ENCODE measurements at regions not wholly inside any gene's neighbourhood (a gene's known extent, or its start where the extent isn't known, plus 50 kb on each side); places are given as distances from the start of the nearest gene placed in this dataset.

- Histone ChIP-seq H3K27me3 (peaks cover 0 to 45% (median 17%) of the 10 kb centered on the region in 7 donors), H3K9me3 (no peaks in the 10 kb centered on the region)
- no peak for DNase-seq
These were observed 102.4 kb downstream of the LSM3 start for GRCh38 chr3:14281053-14281452.

GRCh38 chr3:14282001-14282705 is 103.5 kb downstream of the LSM3 start:
- WGBS, 2 donors = 87 to 91% methylated on average over 12 of the region's 12 CpGs
- DNase-seq (no peak), ATAC-seq (no peak)
- H3K27me3 ChIP-seq = peaks cover 0 to 36% (median 11%) of the 10 kb centered on the region in 7 donors
- H3K9me3 ChIP-seq = no peaks in the 10 kb centered on the region
- peaks cover 0 to 20% (median 0%) of the 10 kb centered on the region in 9 donors for H3K4me1 ChIP-seq
- H3K27ac ChIP-seq = no peak overlapping the region
- H3K36me3 ChIP-seq = no peaks in the 10 kb centered on the region
- intact Hi-C loops (cut with DNase I) = no loop called here
- TF ChIP-seq CTCF (IDR thresholded peaks at IDR 0.05) = no peak
- H3K4me3 ChIP-seq = no peak overlapping the region

More at GRCh38 chr3:14281053-14281452, 102.4 kb downstream of the LSM3 start:
- H3K27ac ChIP-seq = no peak overlapping the region
- WGBS, 2 donors = 80 to 87% methylated on average over 3 of the region's 3 CpGs
- TF ChIP-seq CTCF (IDR thresholded peaks at IDR 0.05) = no peak
- no peak for ATAC-seq
- H3K4me3 ChIP-seq = no peak overlapping the region
- no peaks in the 10 kb centered on the region for H3K36me3 ChIP-seq
- H3K4me1 ChIP-seq = peaks cover 0 to 20% (median 0%) of the 10 kb centered on the region in 9 donors
- intact Hi-C loops (cut with DNase I) = no loop called here

DNA sequence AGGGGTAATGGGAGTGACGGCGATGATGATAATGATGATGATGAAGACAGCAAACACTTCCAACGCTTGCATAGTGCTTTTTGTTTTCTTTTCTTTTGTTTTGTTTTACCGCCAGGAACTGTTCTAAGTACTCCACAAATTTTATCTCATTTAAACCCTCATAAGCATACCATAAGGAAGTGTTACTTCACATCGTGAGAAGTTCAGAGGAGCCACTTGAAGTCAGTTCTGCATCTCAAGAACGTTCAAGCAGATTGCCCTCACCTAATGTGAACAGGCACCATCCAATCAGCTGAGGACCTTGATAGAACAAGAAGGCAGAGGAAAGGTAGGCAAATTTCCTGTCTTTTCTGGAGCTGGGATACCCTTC is 104.1 kb downstream of the LSM3 start:
- intact Hi-C loops (cut with DNase I) = no loop called here
- WGBS, 2 donors = 86 to 88% methylated on average over 6 of the region's 6 CpGs
- Histone ChIP-seq H3K36me3 (no peaks in the 10 kb centered on the region), H3K9me3 (no peaks in the 10 kb centered on the region), H3K4me3 (no peak overlapping the region), H3K27me3 (peaks cover 0 to 33% (median 7%) of the 10 kb centered on the region in 7 donors), H3K4me1 (peaks cover 0 to 20% (median 0%) of the 10 kb centered on the region in 9 donors), H3K27ac (no peak overlapping the region)
- TF ChIP-seq CTCF (IDR thresholded peaks at IDR 0.05) = no peak
- DNase-seq = no peak
- ATAC-seq = no peak

DNA sequence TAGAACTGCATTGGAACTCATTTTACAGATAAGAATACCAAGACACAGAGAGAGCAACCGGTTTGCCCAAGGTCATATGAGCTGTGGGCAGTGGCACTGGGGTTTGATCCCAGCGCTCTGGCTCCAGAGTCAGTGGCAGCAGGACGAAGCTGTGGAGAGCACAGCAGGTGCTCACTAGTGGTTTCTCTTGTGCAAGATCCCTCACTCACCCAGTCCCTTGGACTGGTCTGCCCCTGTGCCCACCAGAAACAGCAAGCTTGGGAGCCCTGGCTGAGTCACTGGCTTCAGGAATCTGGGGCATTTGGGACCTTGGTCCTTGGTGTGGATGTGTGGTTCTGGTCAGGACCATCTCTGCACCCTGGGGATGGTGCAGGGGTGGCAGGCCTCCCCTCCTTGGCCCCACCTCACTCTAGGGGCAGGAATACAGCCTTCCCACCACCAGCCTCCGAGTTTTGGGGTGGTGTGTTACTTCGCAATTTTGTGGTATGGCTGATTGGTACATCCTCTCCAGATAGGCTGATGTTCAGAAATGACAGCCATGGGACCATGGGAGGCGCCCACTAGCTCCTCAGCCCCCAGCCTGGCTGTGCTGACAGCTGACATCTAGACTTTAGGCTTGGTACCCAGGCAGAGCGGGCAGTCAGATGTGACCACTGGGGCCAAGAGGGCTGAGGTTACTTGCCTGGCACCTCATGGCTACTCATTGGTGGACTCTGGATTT is 104.6 kb downstream of the LSM3 start:
- peaks cover 0 to 27% (median 5%) of the 10 kb centered on the region in 7 donors for H3K27me3 ChIP-seq
- intact Hi-C loops (cut with DNase I) = no loop called here
- H3K36me3 ChIP-seq = no peaks in the 10 kb centered on the region
- no peak overlapping the region for H3K4me3 ChIP-seq
- no peaks in the 10 kb centered on the region for H3K9me3 ChIP-seq
- WGBS, 2 donors = 83 to 91% methylated on average over 7 of the region's 7 CpGs
- peaks cover 0 to 20% (median 0%) of the 10 kb centered on the region in 9 donors for H3K4me1 ChIP-seq
- peak in 1 of 8 donors; percentile 69 for ATAC-seq
- H3K27ac ChIP-seq = no peak overlapping the region
- no peak for TF ChIP-seq CTCF (IDR thresholded peaks at IDR 0.05)
- DNase-seq = no peak
